ENCODE measurements at regions not wholly inside any gene's neighbourhood (a gene's known extent, or its start where the extent isn't known, plus 50 kb on each side); places are given as distances from the start of the nearest gene placed in this dataset.

DNA sequence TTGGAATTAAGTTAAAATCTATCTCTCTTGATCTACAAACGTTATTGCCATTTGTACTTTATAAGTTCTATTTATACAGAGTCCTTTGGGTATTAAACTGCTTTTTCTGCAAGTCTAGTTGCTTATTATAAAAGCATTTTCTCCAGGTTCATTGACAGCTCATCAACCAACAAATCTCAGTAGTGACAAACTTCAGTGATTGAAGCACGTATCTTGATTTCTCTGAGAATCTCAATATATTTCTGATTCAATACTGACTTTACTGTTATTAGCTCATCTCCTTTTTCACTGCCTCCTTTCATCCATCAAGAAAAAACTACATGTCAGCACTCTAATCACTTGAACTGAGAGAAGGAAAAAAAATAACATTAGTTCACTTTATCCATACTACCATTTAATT is 630.2 kb downstream of the ARAP2 start:
- no peak for DNase-seq (ENCODE audit: low spot score)
- H3K4me1 Mint-ChIP-seq (ENCODE audit: unreplicated experiment): no peaks in the 10 kb centered on the region
- no peak overlapping the region for H3K27ac Mint-ChIP-seq (ENCODE audit: unreplicated experiment)

DNA sequence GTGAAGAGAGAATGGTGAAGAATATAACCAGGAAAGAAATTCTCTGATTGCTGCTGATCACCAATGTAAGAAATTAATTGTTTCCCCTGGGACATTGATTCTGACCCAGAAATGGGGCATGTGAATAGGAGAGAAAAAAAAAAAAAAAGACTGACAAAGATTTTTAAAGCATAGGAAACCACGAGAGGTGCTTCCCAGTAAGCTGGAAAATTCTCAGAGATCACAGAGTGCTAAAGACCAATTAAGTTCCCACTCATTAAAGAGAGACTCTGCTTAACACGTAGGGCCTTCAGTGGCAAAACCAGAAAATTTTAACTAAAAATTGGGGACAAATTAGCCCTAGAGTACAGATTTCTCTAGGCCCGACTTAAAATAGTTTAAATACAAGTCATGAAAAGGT is 604.4 kb downstream of the ARAP2 start:
- TF ChIP-seq, protein P1, sequence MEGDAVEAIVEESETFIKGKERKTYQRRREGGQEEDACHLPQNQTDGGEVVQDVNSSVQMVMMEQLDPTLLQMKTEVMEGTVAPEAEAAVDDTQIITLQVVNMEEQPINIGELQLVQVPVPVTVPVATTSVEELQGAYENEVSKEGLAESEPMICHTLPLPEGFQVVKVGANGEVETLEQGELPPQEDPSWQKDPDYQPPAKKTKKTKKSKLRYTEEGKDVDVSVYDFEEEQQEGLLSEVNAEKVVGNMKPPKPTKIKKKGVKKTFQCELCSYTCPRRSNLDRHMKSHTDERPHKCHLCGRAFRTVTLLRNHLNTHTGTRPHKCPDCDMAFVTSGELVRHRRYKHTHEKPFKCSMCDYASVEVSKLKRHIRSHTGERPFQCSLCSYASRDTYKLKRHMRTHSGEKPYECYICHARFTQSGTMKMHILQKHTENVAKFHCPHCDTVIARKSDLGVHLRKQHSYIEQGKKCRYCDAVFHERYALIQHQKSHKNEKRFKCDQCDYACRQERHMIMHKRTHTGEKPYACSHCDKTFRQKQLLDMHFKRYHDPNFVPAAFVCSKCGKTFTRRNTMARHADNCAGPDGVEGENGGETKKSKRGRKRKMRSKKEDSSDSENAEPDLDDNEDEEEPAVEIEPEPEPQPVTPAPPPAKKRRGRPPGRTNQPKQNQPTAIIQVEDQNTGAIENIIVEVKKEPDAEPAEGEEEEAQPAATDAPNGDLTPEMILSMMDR (IDR thresholded peaks at IDR 0.05; ENCODE audit: unreplicated experiment): no peak
- H3K27me3 Mint-ChIP-seq (ENCODE audit: unreplicated experiment): no peaks in the 10 kb centered on the region
- H3K36me3 Mint-ChIP-seq (ENCODE audit: low read depth, unreplicated experiment): no peaks in the 10 kb centered on the region
- no peak overlapping the region for H3K27ac Mint-ChIP-seq (ENCODE audit: unreplicated experiment)
- DNase-seq (ENCODE audit: low spot score): no peak
- no peak overlapping the region for H3K4me3 Mint-ChIP-seq (ENCODE audit: unreplicated experiment)
- no peaks in the 10 kb centered on the region for H3K9me3 Mint-ChIP-seq (ENCODE audit: unreplicated experiment)
- no peaks in the 10 kb centered on the region for H3K4me1 Mint-ChIP-seq (ENCODE audit: unreplicated experiment)

More for the DNA sequence above, 630.2 kb downstream of the ARAP2 start:
- TF ChIP-seq, protein P1 (IDR thresholded peaks at IDR 0.05; ENCODE audit: unreplicated experiment): no peak
- Mint-ChIP-seq H3K4me3 (ENCODE audit: unreplicated experiment) (no peak overlapping the region), H3K27me3 (ENCODE audit: unreplicated experiment) (no peaks in the 10 kb centered on the region), H3K36me3 (ENCODE audit: low read depth, unreplicated experiment) (no peaks in the 10 kb centered on the region), H3K9me3 (ENCODE audit: unreplicated experiment) (no peaks in the 10 kb centered on the region)

DNA sequence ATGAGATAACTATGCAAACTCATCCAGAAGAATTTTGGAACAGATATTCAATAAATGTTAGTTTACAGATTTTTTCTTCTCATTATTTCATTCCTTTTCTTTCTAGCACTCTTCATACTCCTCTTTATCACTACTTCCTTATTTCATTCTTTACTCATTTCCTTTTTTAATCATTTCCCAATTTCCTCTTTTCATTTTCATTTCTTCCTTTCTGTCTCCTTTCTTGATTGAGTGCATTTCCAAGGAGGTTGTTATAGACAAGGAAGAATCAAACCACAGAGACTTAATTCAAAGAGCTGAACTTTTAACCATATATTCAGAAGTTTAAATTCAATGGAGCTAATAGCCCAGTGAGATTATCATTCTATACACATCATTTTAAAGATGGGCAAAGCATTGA is 600.7 kb downstream of the ARAP2 start:
- Mint-ChIP-seq H3K9me3 (ENCODE audit: unreplicated experiment) (no peaks in the 10 kb centered on the region), H3K27me3 (ENCODE audit: unreplicated experiment) (no peaks in the 10 kb centered on the region), H3K4me1 (ENCODE audit: unreplicated experiment) (no peaks in the 10 kb centered on the region), H3K36me3 (ENCODE audit: low read depth, unreplicated experiment) (no peaks in the 10 kb centered on the region), H3K4me3 (ENCODE audit: unreplicated experiment) (no peak overlapping the region), H3K27ac (ENCODE audit: unreplicated experiment) (no peak overlapping the region)
- TF ChIP-seq, protein P1 (IDR thresholded peaks at IDR 0.05; ENCODE audit: unreplicated experiment): no peak
- no peak for DNase-seq (ENCODE audit: low spot score)

DNA sequence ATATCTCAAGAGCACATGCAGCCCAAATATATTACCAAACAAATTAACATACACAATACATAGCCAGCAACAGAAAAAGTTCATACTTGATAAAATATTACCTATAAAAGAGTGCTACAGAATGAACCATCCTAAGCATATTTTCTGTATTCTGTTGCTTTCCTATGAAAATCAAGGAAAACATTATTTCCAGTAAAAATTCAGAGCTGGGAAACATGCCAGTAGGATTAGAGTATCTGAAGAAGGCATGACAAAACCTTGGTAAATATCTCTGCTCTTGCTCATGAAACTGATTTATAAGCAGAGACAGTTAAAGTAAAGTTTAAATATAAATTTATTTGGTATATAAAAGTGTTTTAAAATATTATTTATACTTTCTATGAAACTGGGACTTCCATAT is 599.7 kb downstream of the ARAP2 start:
- DNase-seq (ENCODE audit: low spot score): no peak
- TF ChIP-seq, protein P1 (IDR thresholded peaks at IDR 0.05; ENCODE audit: unreplicated experiment): no peak
- no peaks in the 10 kb centered on the region for H3K27me3 Mint-ChIP-seq (ENCODE audit: unreplicated experiment)
- H3K4me1 Mint-ChIP-seq (ENCODE audit: unreplicated experiment): no peaks in the 10 kb centered on the region
- no peaks in the 10 kb centered on the region for H3K36me3 Mint-ChIP-seq (ENCODE audit: low read depth, unreplicated experiment)
- H3K27ac Mint-ChIP-seq (ENCODE audit: unreplicated experiment): no peak overlapping the region
- no peak overlapping the region for H3K4me3 Mint-ChIP-seq (ENCODE audit: unreplicated experiment)
- H3K9me3 Mint-ChIP-seq (ENCODE audit: unreplicated experiment): no peaks in the 10 kb centered on the region

DNA sequence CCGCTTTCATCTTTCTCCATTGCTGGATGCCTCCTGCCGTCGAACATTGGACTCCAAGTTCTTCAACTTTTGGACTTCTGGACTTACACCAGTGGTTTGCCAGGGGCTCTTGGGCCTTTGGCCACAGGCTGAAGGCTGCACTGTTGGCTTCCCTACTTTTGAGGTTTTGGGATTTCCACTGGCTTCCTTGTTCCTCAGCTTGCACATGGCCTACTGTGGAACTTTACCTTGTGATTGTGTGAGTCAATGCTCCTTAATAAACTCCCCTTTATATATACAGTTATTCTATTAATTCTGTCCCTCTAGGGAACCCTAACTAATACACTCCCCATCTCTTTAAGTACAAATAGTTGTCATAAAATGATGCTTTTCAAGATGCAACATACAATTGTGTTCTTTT is 595.3 kb downstream of the ARAP2 start:
- Mint-ChIP-seq H3K4me1 (ENCODE audit: unreplicated experiment) (no peaks in the 10 kb centered on the region), H3K9me3 (ENCODE audit: unreplicated experiment) (no peaks in the 10 kb centered on the region), H3K27ac (ENCODE audit: unreplicated experiment) (no peak overlapping the region), H3K4me3 (ENCODE audit: unreplicated experiment) (no peak overlapping the region), H3K36me3 (ENCODE audit: low read depth, unreplicated experiment) (no peaks in the 10 kb centered on the region), H3K27me3 (ENCODE audit: unreplicated experiment) (no peaks in the 10 kb centered on the region)
- DNase-seq (ENCODE audit: low spot score): no peak
- TF ChIP-seq, protein P1 (IDR thresholded peaks at IDR 0.05; ENCODE audit: unreplicated experiment): no peak

All from endothelial cell (in vitro differentiated cells).